Stimulated activated CD4-positive, alpha-beta T cell treated with anti-CD3 and anti-CD28 coated beads, Interleukin-4, amount 100 ng/mL, for 4 hours (primary cell): ENCODE measurements at regions not wholly inside any gene's neighbourhood (a gene's known extent, or its start where the extent isn't known, plus 50 kb on each side); places are given as distances from the start of the nearest gene placed in this dataset.
"Not testable (repeated sequence)": the region's sequence is repeated elsewhere in the genome, so short reads cannot be mapped to it uniquely, and the experiment has no call there.

ENCODE experiments used
- DNase-seq, 2 experiments: peaks; one replicate each; pipeline ENCODE4 v3.0.0-alpha.2; 2020

- peak; percentile 32 to 58 for DNase-seq
These were observed 133.4 kb downstream of the SLC1A3 start for GRCh38 chr5:36739751-36740221.

- no peak for DNase-seq
These were observed 134.0 kb downstream of the SLC1A3 start for GRCh38 chr5:36740259-36740898.

GRCh38 chr5:36741128-36741527 lies 134.7 kb downstream of the SLC1A3 start:
- DNase-seq, result no peak

GRCh38 chr5:36743891-36744772 lies 132.4 kb upstream of the NIPBL start:
- no peak for DNase-seq

- peak in 1 of 2 experiments; percentile 19 for DNase-seq
These were observed 131.6 kb upstream of the NIPBL start for GRCh38 chr5:36744773-36745589.

GRCh38 chr5:36747794-36748193 lies 128.8 kb upstream of the NIPBL start:
- DNase-seq, result not testable (repeated sequence)

GRCh38 chr5:36751886-36752285 lies 124.7 kb upstream of the NIPBL start:
- no peak for DNase-seq

GRCh38 chr5:36755342-36755741 lies 121.2 kb upstream of the NIPBL start:
- DNase-seq, result no peak

GRCh38 chr5:36755920-36756488 lies 120.6 kb upstream of the NIPBL start:
- DNase-seq, result no peak

- no peak for DNase-seq
These were observed 119.7 kb upstream of the NIPBL start for GRCh38 chr5:36756848-36757247.

- DNase-seq, result no peak
These were observed 117.5 kb upstream of the NIPBL start for GRCh38 chr5:36759117-36759516.

- no peak for DNase-seq
These were observed 113.1 kb upstream of the NIPBL start for GRCh38 chr5:36763454-36763853.

GRCh38 chr5:36765876-36766275 lies 110.7 kb upstream of the NIPBL start:
- no peak for DNase-seq

GRCh38 chr5:36766981-36767380 lies 109.6 kb upstream of the NIPBL start:
- no peak for DNase-seq

GRCh38 chr5:36768450-36768849 lies 108.1 kb upstream of the NIPBL start:
- no peak for DNase-seq

- no peak for DNase-seq
These were observed 107.3 kb upstream of the NIPBL start for GRCh38 chr5:36769129-36769770.

- DNase-seq, result no peak
These were observed 106.4 kb upstream of the NIPBL start for GRCh38 chr5:36770125-36770524.

GRCh38 chr5:36772276-36773140 lies 104.1 kb upstream of the NIPBL start:
- DNase-seq, result no peak

- no peak for DNase-seq
These were observed 99.3 kb upstream of the NIPBL start for GRCh38 chr5:36777105-36777757.

- DNase-seq, result no peak
These were observed 98.2 kb upstream of the NIPBL start for GRCh38 chr5:36778336-36778735.

- DNase-seq, result not testable (repeated sequence)
These were observed 94.0 kb upstream of the NIPBL start for GRCh38 chr5:36782612-36783011.
